C4-2B (cell line): ENCODE measurements at regions not wholly inside any gene's neighbourhood (a gene's known extent, or its start where the extent isn't known, plus 50 kb on each side); places are given as distances from the start of the nearest gene placed in this dataset.
"Not testable (repeated sequence)": the region's sequence is repeated elsewhere in the genome, so short reads cannot be mapped to it uniquely, and the experiment has no call there.

Source experiments
- ZFX ChIP-seq: fragments of 450-650 bp; IDR thresholded peaks from 2 replicates; pipeline ENCODE4 v1.6.1; 2017
- TF ChIP-seq, protein P1 (sequence below): fragments of 450-650 bp; conservative IDR thresholded peaks from 2 replicates; pipeline ENCODE4 v1.5.1; 2017; ENCODE audit warnings: mild to moderate bottlenecking

DNA sequence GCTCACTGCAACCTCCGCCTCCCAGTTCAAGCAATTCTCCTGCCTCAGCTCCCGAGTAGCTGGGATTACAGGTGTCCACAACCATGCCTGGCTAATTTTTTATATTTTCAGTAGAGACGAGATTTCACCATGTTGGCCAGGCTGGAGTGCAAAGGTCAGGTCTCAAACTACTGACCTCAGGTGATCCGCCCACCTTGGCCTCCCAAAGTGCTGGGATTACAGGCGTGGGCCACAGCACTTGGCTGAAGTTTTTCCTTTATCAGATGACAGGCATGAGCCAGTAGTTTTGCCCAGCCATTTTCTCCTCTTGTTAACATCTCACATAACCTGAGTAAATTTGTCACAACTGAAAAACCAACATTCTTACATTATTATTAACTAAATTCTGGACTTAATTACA, 470.7 kb upstream of the C16orf82 start:
- TF ChIP-seq, protein P1, sequence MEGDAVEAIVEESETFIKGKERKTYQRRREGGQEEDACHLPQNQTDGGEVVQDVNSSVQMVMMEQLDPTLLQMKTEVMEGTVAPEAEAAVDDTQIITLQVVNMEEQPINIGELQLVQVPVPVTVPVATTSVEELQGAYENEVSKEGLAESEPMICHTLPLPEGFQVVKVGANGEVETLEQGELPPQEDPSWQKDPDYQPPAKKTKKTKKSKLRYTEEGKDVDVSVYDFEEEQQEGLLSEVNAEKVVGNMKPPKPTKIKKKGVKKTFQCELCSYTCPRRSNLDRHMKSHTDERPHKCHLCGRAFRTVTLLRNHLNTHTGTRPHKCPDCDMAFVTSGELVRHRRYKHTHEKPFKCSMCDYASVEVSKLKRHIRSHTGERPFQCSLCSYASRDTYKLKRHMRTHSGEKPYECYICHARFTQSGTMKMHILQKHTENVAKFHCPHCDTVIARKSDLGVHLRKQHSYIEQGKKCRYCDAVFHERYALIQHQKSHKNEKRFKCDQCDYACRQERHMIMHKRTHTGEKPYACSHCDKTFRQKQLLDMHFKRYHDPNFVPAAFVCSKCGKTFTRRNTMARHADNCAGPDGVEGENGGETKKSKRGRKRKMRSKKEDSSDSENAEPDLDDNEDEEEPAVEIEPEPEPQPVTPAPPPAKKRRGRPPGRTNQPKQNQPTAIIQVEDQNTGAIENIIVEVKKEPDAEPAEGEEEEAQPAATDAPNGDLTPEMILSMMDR: not testable (repeated sequence)
- not testable (repeated sequence) for TF ChIP-seq ZFX
